Immature natural killer cell (primary cell): ENCODE measurements at regions not wholly inside any gene's neighbourhood (a gene's known extent, or its start where the extent isn't known, plus 50 kb on each side); places are given as distances from the start of the nearest gene placed in this dataset.
"Not testable (repeated sequence)": the region's sequence is repeated elsewhere in the genome, so short reads cannot be mapped to it uniquely, and the experiment has no call there.

Source experiments
- DNase-seq, 3 donors: peaks; one replicate each; pipeline ENCODE4 v3.0.0; 2022; ENCODE audit warnings: mixed read lengths in 1 of 3
- H3K27ac Mint-ChIP-seq, 6 donors: one replicate each; pipeline ENCODE4 v1.8.0; 2020; ENCODE audit warnings: mixed read lengths in 6 of 6, mild to moderate bottlenecking in 5 of 6, inconsistent platforms in 4 of 6, moderate library complexity in 3 of 6
- H3K27me3 Mint-ChIP-seq, 3 donors: one replicate each; pipeline ENCODE4 v1.8.0; 2020 to 2021; ENCODE audit warnings: low read depth in 3 of 3, mild to moderate bottlenecking in 3 of 3, mixed read lengths in 3 of 3, moderate library complexity in 3 of 3, inconsistent platforms in 1 of 3
- H3K36me3 Mint-ChIP-seq, 3 donors: one replicate each; pipeline ENCODE4 v1.8.0; 2020; ENCODE audit warnings: mixed read lengths in 3 of 3, inconsistent platforms in 2 of 3, mild to moderate bottlenecking in 2 of 3
- H3K4me1 Mint-ChIP-seq, 2 donors: one replicate each; pipeline ENCODE4 v1.8.0; 2020; ENCODE audit warnings: inconsistent platforms in 2 of 2, mild to moderate bottlenecking in 2 of 2, mixed read lengths in 2 of 2, moderate library complexity in 1 of 2
- H3K4me3 Mint-ChIP-seq, 5 donors: one replicate each; pipeline ENCODE4 v1.8.0; 2020; ENCODE audit warnings: mild to moderate bottlenecking in 5 of 5, mixed read lengths in 5 of 5, inconsistent platforms in 3 of 5, moderate library complexity in 3 of 5
- H3K9me3 Mint-ChIP-seq, 6 donors: one replicate each; pipeline ENCODE4 v1.8.0; 2020; ENCODE audit warnings: mild to moderate bottlenecking in 6 of 6, mixed read lengths in 6 of 6, inconsistent platforms in 4 of 6, moderate library complexity in 3 of 6

- Mint-ChIP-seq H3K36me3 (peaks cover 0 to 4% (median 0%) of the 10 kb centered on the region in 3 donors), H3K9me3 (peaks cover 9 to 47% (median 19%) of the 10 kb centered on the region in 6 donors), H3K27me3 (peaks cover 0 to 3% (median 0%) of the 10 kb centered on the region in 3 donors), H3K4me3 (no peak overlapping the region), H3K27ac (no peak overlapping the region), H3K4me1 (no peaks in the 10 kb centered on the region)
- DNase-seq, result no peak
Measured at GRCh38 chr21:28196981-28197380, 795.7 kb downstream of the LTN1 start.

- Mint-ChIP-seq H3K36me3 (peaks cover 0 to 4% (median 0%) of the 10 kb centered on the region in 3 donors), H3K27me3 (no peaks in the 10 kb centered on the region), H3K4me1 (no peaks in the 10 kb centered on the region), H3K27ac (no peak overlapping the region), H3K4me3 (no peak overlapping the region), H3K9me3 (peaks cover 9 to 43% (median 25%) of the 10 kb centered on the region in 6 donors)
- no peak for DNase-seq
Measured at GRCh38 chr21:28193189-28193588, 799.5 kb downstream of the LTN1 start.

GRCh38 chr21:28186604-28187003, 806.1 kb downstream of the LTN1 start:
- Mint-ChIP-seq H3K9me3 (peaks cover 0 to 14% (median 8%) of the 10 kb centered on the region in 6 donors), H3K36me3 (no peaks in the 10 kb centered on the region), H3K4me1 (no peaks in the 10 kb centered on the region), H3K27me3 (no peaks in the 10 kb centered on the region), H3K4me3 (no peak overlapping the region), H3K27ac (no peak overlapping the region)
- no peak for DNase-seq

- Mint-ChIP-seq H3K27me3 (peaks cover 0 to 2% (median 0%) of the 10 kb centered on the region in 3 donors), H3K9me3 (peaks cover 0 to 10% (median 7%) of the 10 kb centered on the region in 6 donors), H3K4me3 (no peak overlapping the region), H3K36me3 (no peaks in the 10 kb centered on the region), H3K4me1 (no peaks in the 10 kb centered on the region), H3K27ac (no peak overlapping the region)
- no peak for DNase-seq
Measured at GRCh38 chr21:28181730-28182129, 810.9 kb downstream of the LTN1 start.

DNA sequence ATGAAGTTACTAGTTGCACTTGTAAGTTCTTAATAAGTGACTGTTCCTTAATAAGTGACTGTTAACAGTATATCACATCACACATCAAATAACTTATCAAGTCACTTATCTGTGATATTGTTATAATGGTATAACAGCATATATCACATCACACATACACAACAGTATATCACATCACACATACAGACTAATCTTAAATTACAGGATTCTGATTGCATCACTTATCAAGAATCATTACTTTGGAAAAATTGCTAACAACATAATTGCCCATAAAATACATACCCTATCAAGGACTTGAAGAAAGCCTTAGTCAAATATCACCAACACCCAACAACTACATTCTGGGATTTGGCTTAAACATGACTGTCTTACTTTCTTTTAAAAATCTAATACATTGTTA, 813.5 kb downstream of the LTN1 start:
- H3K9me3 Mint-ChIP-seq, result peaks cover 0 to 17% (median 11%) of the 10 kb centered on the region in 6 donors

GRCh38 chr21:28177124-28177523, 815.6 kb downstream of the LTN1 start:
- Mint-ChIP-seq H3K36me3 (no peaks in the 10 kb centered on the region), H3K4me1 (no peaks in the 10 kb centered on the region), H3K27ac (no peak overlapping the region), H3K4me3 (no peak overlapping the region), H3K9me3 (peaks cover 0 to 14% (median 6%) of the 10 kb centered on the region in 6 donors), H3K27me3 (peaks cover 0 to 2% (median 0%) of the 10 kb centered on the region in 3 donors)
- DNase-seq, result no peak

More for the DNA sequence above, 813.5 kb downstream of the LTN1 start:
- Mint-ChIP-seq H3K27ac (no peak overlapping the region), H3K4me3 (no peak overlapping the region), H3K27me3 (peaks cover 0 to 2% (median 0%) of the 10 kb centered on the region in 3 donors), H3K4me1 (no peaks in the 10 kb centered on the region), H3K36me3 (no peaks in the 10 kb centered on the region)
- DNase-seq, result no peak

DNA sequence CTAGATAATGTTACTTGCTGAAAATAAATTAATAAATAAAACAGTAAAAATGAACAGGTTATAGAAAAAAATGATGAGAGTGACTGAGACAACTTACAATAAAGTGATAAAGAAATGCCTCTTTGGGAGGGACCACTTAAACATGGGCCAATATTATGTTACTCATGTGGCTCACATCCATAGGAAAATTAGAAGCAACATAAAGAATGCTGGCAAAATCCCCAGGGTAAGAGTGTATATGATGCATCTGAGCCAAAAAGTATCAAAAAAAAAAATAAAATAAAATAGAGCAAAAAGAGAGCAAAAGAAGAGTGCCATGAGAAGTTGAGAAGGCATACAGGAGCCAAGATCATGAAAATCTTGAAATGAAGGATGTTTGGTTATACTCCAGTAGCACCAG, 818.0 kb downstream of the LTN1 start:
- DNase-seq, result no peak
- Mint-ChIP-seq H3K27me3 (peaks cover 0 to 2% (median 0%) of the 10 kb centered on the region in 3 donors), H3K4me3 (no peak overlapping the region), H3K4me1 (no peaks in the 10 kb centered on the region), H3K36me3 (no peaks in the 10 kb centered on the region), H3K9me3 (peaks cover 0 to 12% (median 5%) of the 10 kb centered on the region in 6 donors), H3K27ac (no peak overlapping the region)

GRCh38 chr21:28174006-28174405, 818.7 kb downstream of the LTN1 start:
- Mint-ChIP-seq H3K4me3 (no peak overlapping the region), H3K9me3 (peaks cover 0 to 12% (median 5%) of the 10 kb centered on the region in 6 donors), H3K4me1 (no peaks in the 10 kb centered on the region), H3K27me3 (peaks cover 0 to 2% (median 0%) of the 10 kb centered on the region in 3 donors), H3K27ac (no peak overlapping the region), H3K36me3 (no peaks in the 10 kb centered on the region)
- no peak for DNase-seq

DNA sequence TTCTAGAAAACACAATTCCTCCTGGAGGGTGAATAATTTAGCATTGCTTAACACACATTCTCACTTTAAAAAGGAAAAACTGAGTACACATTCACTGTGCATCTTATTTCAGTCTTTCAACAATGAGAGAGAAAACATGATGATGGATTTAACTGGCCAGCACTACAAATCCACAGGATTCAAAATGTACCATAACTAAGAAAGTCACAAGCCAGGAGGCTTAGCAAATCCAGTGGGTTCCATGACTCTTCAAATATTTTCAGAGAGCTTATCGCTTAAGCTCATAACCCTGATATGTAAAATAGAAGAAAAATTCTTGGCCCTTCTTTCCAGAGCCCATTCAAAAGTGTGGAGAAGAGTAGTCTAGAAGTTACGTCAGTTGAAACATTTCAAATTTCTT, 820.3 kb downstream of the LTN1 start:
- H3K27me3 Mint-ChIP-seq, result peaks cover 0 to 2% (median 0%) of the 10 kb centered on the region in 3 donors
- no peak for DNase-seq
- no peaks in the 10 kb centered on the region for H3K36me3 Mint-ChIP-seq
- H3K4me3 Mint-ChIP-seq, result no peak overlapping the region
- peaks cover 0 to 12% (median 5%) of the 10 kb centered on the region in 6 donors for H3K9me3 Mint-ChIP-seq
- no peaks in the 10 kb centered on the region for H3K4me1 Mint-ChIP-seq
- no peak overlapping the region for H3K27ac Mint-ChIP-seq

- H3K27ac Mint-ChIP-seq, result no peak overlapping the region
- DNase-seq, result no peak
- H3K9me3 Mint-ChIP-seq, result peaks cover 3 to 19% (median 11%) of the 10 kb centered on the region in 6 donors
- no peaks in the 10 kb centered on the region for H3K4me1 Mint-ChIP-seq
- H3K4me3 Mint-ChIP-seq, result no peak overlapping the region
- peaks cover 0 to 2% (median 0%) of the 10 kb centered on the region in 3 donors for H3K27me3 Mint-ChIP-seq
- H3K36me3 Mint-ChIP-seq, result no peaks in the 10 kb centered on the region
Measured at GRCh38 chr21:28167366-28167765, 825.3 kb downstream of the LTN1 start.

DNA sequence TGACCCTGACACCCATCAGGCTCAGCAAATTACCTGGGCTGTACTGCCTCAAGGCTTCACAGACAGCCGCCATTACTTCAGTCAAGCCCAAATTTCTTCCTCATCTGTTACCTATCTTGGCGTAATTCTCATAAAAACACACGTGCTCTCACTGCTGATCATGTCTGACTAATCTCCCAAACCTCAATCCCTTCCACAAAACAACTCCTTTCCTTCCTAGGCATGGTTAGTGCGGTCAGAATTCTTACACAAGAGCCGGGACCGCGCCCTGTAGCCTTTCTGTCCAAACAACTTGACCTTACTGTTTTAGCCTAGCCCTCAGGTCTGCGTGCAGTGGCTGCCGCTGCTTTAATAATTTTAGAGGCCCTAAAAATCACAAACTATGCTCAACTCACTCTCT, 828.2 kb downstream of the LTN1 start:
- H3K36me3 Mint-ChIP-seq, H3K27me3 Mint-ChIP-seq, H3K4me1 Mint-ChIP-seq, H3K4me3 Mint-ChIP-seq, H3K27ac Mint-ChIP-seq, DNase-seq: not testable (repeated sequence)
- H3K9me3 Mint-ChIP-seq, result peaks cover 3 to 20% (median 13%) of the 10 kb centered on the region in 6 donors

DNA sequence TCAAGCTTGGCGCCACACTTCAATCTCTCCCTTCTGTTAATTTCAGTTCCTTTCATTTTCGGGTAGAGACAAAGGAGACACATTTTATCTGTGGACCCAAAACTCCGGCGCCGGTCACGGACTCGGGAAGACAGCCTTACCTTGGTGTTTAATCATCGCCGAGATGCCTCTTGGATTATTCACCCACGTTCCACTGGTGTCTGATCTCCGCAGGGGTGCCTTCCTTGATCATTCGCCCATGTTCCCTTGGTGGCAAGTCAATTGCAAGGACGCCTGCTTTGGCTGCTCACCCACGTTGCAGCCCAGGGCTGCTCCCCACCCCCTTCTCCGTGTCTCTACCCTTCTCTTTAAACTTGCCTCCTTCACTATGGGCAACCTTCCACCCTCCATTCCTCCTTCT, 830.6 kb downstream of the LTN1 start:
- H3K36me3 Mint-ChIP-seq, H3K4me1 Mint-ChIP-seq: not testable (repeated sequence)
- H3K9me3 Mint-ChIP-seq, result peaks cover 3 to 32% (median 12%) of the 10 kb centered on the region in 6 donors

GRCh38 chr21:28160378-28160777, 832.3 kb downstream of the LTN1 start:
- Mint-ChIP-seq H3K4me1 (no peaks in the 10 kb centered on the region), H3K4me3 (no peak overlapping the region), H3K27ac (no peak overlapping the region), H3K9me3 (peaks cover 3 to 32% (median 12%) of the 10 kb centered on the region in 6 donors), H3K27me3 (peaks cover 0 to 2% (median 0%) of the 10 kb centered on the region in 3 donors), H3K36me3 (no peaks in the 10 kb centered on the region)
- DNase-seq, result no peak

More for the DNA sequence above, 830.6 kb downstream of the LTN1 start:
- not testable (repeated sequence) for H3K4me3 Mint-ChIP-seq, H3K27me3 Mint-ChIP-seq, H3K27ac Mint-ChIP-seq, DNase-seq

DNA sequence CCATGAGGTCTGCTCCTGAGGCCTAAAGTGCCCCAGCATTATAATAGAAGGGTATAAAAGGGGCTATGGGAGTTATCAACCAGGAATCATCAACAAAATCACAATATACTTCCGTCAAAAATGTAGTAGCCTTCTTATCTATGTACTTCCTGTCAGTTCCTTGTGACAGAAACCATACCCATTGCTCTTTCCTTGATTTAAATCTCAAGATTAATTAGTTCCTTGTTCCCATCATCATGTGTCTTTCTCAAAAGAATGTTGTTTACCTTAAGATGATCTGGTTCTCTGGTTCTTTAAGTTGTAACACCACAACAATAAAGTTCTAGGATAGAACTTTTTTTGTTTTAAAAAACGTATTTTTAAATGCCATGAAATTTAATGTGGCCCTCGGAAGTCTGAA, 833.3 kb downstream of the LTN1 start:
- Mint-ChIP-seq H3K4me3 (no peak overlapping the region), H3K27ac (no peak overlapping the region), H3K27me3 (peaks cover 0 to 2% (median 0%) of the 10 kb centered on the region in 3 donors), H3K9me3 (peaks cover 3 to 31% (median 10%) of the 10 kb centered on the region in 6 donors), H3K36me3 (no peaks in the 10 kb centered on the region), H3K4me1 (no peaks in the 10 kb centered on the region)
- no peak for DNase-seq

DNA sequence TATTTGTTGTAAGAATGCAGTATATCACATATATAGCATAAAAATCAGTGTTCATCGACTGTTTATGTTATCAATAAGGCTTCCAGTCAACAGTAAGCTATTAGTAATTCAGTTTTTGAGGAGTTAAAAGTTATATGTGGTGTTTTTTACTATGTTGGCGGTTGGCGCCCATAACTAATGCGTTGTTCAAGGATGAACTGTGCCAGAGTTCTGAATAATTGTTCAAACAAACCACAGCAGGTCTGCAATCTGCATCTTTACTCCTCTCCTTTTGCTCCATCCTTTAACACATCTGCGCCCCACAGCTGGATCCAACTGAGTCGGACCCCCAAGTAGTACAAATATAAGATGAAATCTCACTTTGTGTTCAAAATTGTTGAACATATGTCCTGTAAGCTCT, 836.1 kb downstream of the LTN1 start:
- H3K9me3 Mint-ChIP-seq, result peaks cover 0 to 12% (median under 1%) of the 10 kb centered on the region in 6 donors
- DNase-seq, result no peak
- H3K36me3 Mint-ChIP-seq, result no peaks in the 10 kb centered on the region
- H3K4me1 Mint-ChIP-seq, result no peaks in the 10 kb centered on the region
- no peaks in the 10 kb centered on the region for H3K27me3 Mint-ChIP-seq
- H3K27ac Mint-ChIP-seq, result no peak overlapping the region
- no peak overlapping the region for H3K4me3 Mint-ChIP-seq
